Body of pancreas (tissue), 4 donors: ENCODE measurements at regions not wholly inside any gene's neighbourhood (a gene's known extent, or its start where the extent isn't known, plus 50 kb on each side); places are given as distances from the start of the nearest gene placed in this dataset.
"Not testable (repeated sequence)": the region's sequence is repeated elsewhere in the genome, so short reads cannot be mapped to it uniquely, and the experiment has no call there.

Experiments
- ATAC-seq: fragments of 150-250 bp; one replicate; pipeline ENCODE4 v1.9.1; 2016
- DNase-seq, 4 donors: peaks; one replicate each; pipeline ENCODE4 v3.0.0-alpha.2; 2019
- H3K27ac ChIP-seq, 4 donors: fragments of 200-600 bp; sonication (generic); 1 replicate in 3 of 4; 2 replicates in 1 of 4; pipeline versions ENCODE4 v1.5.1 to v1.6.1; 2016 to 2019; ENCODE audit warnings: mild to moderate bottlenecking in 1 of 4, mixed read lengths in 1 of 4, moderate library complexity in 1 of 4
- H3K27me3 ChIP-seq, 2 donors: fragments of 200-600 bp; sonication (generic); one replicate each; pipeline ENCODE4 v1.6.0; 2016; ENCODE audit warnings: mild to moderate bottlenecking in 1 of 2
- H3K36me3 ChIP-seq, 2 donors: fragments of 200-600 bp; sonication (generic); replicated peaks in 1 of 2; 2 replicates each; pipeline ENCODE4 v1.5.1; 2016; ENCODE audit warnings: low read depth in 2 of 2; ENCODE audit not compliant: insufficient read depth in 1 of 2
- H3K4me1 ChIP-seq: fragments of 200-600 bp; sonication (generic); one replicate; pipeline ENCODE4 v1.6.0; 2016
- H3K4me3 ChIP-seq, 2 donors: fragments of 200-600 bp; sonication (generic); 1 replicate in 1 of 2; 2 replicates in 1 of 2; pipeline ENCODE4 v1.5.1; 2016 to 2019
- H3K9me3 ChIP-seq, 3 donors: fragments of 200-600 bp; sonication (generic); 1 replicate in 2 of 3; 2 replicates in 1 of 3; pipeline ENCODE4 v1.5.1; 2016
- CTCF ChIP-seq, 7 experiments: fragments of 450-650 bp in 4 of 7; fragments of 200-600 bp in 3 of 7; sonication (generic) in 3 of 7; IDR thresholded peaks; one replicate each; pipeline ENCODE4 v1.5.1; 2016 to 2019; ENCODE audit warnings: antibody characterized with exemption in 7 of 7
- POLR2A ChIP-seq, 3 donors: fragments of 450-650 bp; IDR thresholded peaks; one replicate each; pipeline ENCODE4 v1.6.1; 2016; ENCODE audit warnings: antibody characterized with exemption in 3 of 3, mild to moderate bottlenecking in 2 of 3
- WGBS, 2 donors: methylation state at CpG; one replicate each; pipeline ENCODE4 v1.1.5; 2017; 5-methylcytosine and 5-hydroxymethylcytosine counted together
- intact Hi-C: fragments of 100-400 bp; cut with DNase I; formaldehyde crosslinking; loops from one replicate; pipeline ENCODE4 v1.15.1; 2023

DNA sequence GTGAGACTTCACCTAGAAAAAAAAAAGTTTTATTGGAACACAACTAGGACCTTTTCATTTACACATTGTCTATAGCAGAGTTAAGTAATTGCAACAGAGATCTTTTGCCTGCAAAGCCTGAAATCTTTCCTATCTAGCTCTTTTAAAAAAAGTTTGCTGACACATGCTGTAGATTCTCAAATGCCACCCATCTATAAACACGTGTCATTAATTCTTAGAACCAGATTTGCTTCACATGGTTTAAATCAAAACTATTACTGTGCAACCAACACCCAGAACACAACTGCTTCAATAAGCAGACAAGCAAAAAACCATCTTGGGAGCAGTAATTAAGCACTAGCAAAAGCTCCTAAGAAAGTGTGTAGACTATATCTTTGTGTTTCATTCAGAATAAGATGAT is 55.0 kb downstream of the OXSM start:
- intact Hi-C loops = no loop called here
- Histone ChIP-seq H3K4me3 (no peak overlapping the region), H3K9me3 (no peaks in the 10 kb centered on the region), H3K4me1 (peaks cover 5% of the 10 kb centered on the region), H3K36me3 (no peaks in the 10 kb centered on the region), H3K27me3 (no peaks in the 10 kb centered on the region), H3K27ac (no peak overlapping the region)
- TF ChIP-seq CTCF (IDR thresholded peaks at IDR 0.05) (no peak), POLR2A (IDR thresholded peaks at IDR 0.05) (no peak)
- no peak for ATAC-seq
- no peak for DNase-seq
- WGBS, 2 donors = 34 to 41% methylated on average over 1 of the region's 1 CpG

DNA sequence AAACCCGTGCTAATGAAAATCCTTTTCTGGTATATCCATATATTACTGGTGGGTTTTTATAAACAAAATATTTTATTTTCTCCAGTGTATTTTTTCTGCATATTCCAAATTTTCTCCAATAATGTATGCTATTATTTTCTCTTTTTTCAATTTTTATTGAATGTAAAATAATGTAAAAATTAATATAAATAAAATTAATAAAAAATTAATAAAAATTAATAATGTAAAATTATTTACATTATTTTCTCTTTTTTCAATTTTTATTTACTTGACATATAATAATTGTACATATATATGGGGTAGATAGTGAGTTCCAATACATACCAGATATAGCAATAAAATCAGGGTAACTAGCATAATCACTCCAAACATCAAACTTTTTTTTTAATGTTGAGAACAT is 56.4 kb downstream of the OXSM start:
- TF ChIP-seq CTCF (IDR thresholded peaks at IDR 0.05) (no peak), POLR2A (IDR thresholded peaks at IDR 0.05) (no peak)
- Histone ChIP-seq H3K36me3 (no peaks in the 10 kb centered on the region), H3K27ac (no peak overlapping the region), H3K27me3 (no peaks in the 10 kb centered on the region), H3K4me3 (no peak overlapping the region), H3K4me1 (peaks cover 5% of the 10 kb centered on the region), H3K9me3 (no peaks in the 10 kb centered on the region)
- intact Hi-C loops = no loop called here
- ATAC-seq (no peak), DNase-seq (no peak)
- 76 to 79% methylated on average over 1 of the region's 1 CpG for WGBS, 2 donors

GRCh38 chr3:25849091-25849490 is 59.2 kb downstream of the OXSM start:
- WGBS, 2 donors = 10 to 53% methylated on average over 6 of the region's 6 CpGs
- peaks cover 5% of the 10 kb centered on the region for H3K4me1 ChIP-seq
- DNase-seq = peak in 1 of 4 donors; percentile 5

DNA sequence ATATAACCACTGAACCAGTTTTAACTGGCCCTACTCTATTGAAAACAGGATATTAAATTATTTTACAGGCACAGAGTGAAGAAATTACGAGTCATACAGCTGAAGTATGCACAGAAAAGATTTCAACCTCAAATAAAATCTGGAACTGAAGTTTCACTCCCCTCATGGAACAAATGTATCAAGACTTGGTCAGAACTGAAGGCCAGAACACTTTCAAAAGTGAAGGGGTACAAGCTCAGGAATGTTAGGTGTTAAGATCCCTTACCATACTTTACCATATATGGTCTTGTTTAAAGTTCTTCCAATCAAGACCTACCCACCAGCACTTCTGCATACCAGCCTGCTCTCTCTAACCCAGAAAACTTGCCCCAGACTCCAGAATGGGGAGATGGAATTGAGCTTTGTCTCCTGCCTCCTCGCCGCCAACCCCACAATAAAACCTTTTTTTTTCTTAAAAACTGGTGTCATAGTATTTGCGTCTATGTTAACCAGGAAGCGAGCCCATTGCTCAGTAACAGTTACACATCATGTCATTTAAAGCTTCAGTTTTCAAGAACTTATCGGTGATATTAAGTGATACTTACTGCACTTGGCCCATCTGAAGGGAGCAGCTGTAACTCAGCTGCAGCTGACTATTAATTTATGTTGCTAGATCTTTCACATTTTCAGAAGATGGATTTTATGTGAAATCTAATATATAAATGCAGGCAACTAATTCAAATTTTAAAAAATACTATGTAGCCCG is 59.9 kb downstream of the OXSM start:
- H3K27me3 ChIP-seq = no peaks in the 10 kb centered on the region
- no peak overlapping the region for H3K4me3 ChIP-seq
- no peak for DNase-seq
- peaks cover 5% of the 10 kb centered on the region for H3K4me1 ChIP-seq
- no peaks in the 10 kb centered on the region for H3K36me3 ChIP-seq
- no peak for ATAC-seq
- TF ChIP-seq POLR2A (IDR thresholded peaks at IDR 0.05) = no peak
- no peak for TF ChIP-seq CTCF (IDR thresholded peaks at IDR 0.05)
- H3K9me3 ChIP-seq = no peaks in the 10 kb centered on the region
- intact Hi-C loops = no loop called here
- no peak overlapping the region for H3K27ac ChIP-seq
- 93 to 99% methylated on average over 7 of the region's 7 CpGs for WGBS, 2 donors

More at GRCh38 chr3:25849091-25849490, 59.2 kb downstream of the OXSM start:
- TF ChIP-seq POLR2A (IDR thresholded peaks at IDR 0.05) = no peak
- no peak for TF ChIP-seq CTCF (IDR thresholded peaks at IDR 0.05)
- no peaks in the 10 kb centered on the region for H3K9me3 ChIP-seq
- no peaks in the 10 kb centered on the region for H3K27me3 ChIP-seq
- H3K36me3 ChIP-seq = no peaks in the 10 kb centered on the region
- H3K4me3 ChIP-seq = no peak overlapping the region
- peak; percentile 42 for ATAC-seq
- intact Hi-C loops = no loop called here
- no peak overlapping the region for H3K27ac ChIP-seq

DNA sequence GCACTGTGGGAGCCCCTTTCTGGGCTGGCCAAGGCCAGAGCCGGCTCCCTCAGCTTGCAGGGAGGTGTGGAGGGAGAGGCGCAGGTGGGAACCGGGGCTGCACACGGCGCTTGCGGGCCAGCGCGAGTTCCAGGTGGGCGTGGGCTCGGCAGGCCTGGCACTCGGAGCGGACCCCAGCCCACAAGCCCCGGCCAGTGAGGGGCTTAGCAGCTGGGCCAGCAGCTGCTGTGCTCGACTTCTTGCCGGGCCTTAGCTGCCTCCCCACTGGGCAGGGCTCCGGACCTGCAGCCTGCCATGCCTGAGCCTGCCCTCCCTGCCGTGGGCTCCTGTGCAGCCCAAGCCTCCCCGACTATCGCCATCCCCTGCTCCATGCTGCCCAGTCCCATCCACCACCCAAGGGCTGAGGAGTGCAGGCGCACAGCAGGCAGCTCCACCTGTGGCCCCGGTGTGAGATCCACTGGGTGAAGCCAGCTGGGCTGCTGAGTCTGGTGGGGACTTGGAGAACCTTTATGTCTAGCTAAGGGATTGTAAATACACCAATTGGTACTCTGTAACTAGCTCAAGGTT is 61.9 kb downstream of the OXSM start:
- 93 to 96% methylated on average over 4 to 20 of the region's 21 CpGs for WGBS, 2 donors
- DNase-seq, intact Hi-C loops, ATAC-seq, H3K36me3 ChIP-seq, H3K9me3 ChIP-seq, H3K4me1 ChIP-seq, H3K4me3 ChIP-seq, H3K27me3 ChIP-seq, H3K27ac ChIP-seq: not testable (repeated sequence)
